ENCODE measurements at regions not wholly inside any gene's neighbourhood (a gene's known extent, or its start where the extent isn't known, plus 50 kb on each side); places are given as distances from the start of the nearest gene placed in this dataset.

DNA sequence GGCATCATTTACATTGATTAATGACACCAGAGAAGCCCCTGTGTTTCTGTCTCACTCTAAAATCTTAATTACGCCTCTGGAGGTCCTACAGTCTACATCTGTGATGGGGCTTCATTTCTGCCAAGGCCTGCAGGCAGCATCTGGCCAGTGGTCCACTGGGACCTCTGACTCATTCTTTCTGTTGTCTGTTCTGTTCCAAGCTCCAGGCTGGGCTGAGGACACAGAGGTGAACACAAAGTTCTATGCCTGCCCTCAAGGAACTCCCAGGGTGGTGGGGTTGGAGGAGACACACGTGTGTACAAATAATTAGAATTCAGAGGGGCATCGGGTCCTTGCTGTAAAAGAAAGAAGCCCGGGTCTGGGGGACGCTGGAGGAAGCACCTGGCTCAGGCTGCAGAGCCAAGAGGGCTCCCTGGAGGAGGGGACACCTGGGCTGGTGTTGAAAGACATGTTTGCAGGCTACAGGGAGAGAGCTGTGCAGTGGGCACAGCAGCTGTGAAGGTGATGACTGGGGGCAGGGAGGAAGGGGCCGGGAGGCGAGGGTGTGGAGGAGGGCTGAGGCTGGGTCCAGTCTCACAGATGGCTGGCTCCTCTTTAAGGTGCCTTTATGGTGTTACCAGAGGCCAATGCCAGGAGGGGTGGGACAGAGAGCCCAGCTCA is 103.3 kb upstream of the PRR23E start:
- no peak for DNase-seq

GRCh38 chr3:127090218-127091160 is 102.4 kb upstream of the PRR23E start:
- no peak for DNase-seq

- DNase-seq, result no peak
Measured at GRCh38 chr3:127091376-127091775, 101.6 kb upstream of the PRR23E start.

- no peak for DNase-seq
Measured at GRCh38 chr3:127092368-127092767, 100.6 kb upstream of the PRR23E start.

DNA sequence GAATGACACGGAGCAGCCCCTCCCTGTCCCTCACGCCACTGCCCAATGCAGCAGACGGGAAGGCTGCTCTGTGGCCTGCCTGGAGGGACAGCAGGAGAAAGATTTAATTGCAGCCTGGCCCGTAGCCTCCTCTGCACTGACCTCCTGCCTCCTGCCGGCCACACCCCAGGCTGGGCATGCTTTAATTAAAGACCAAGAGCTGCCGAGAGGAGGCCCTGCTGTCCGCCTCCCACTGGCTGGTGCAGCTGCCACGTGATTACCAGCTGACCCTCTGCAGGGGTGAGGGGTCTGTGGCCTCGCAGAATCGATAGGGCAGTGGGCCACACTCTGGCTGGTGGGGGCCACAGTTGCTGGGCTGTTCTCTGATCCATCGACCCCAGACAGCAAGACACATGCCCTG is 100.2 kb upstream of the PRR23E start:
- no peak for DNase-seq

DNA sequence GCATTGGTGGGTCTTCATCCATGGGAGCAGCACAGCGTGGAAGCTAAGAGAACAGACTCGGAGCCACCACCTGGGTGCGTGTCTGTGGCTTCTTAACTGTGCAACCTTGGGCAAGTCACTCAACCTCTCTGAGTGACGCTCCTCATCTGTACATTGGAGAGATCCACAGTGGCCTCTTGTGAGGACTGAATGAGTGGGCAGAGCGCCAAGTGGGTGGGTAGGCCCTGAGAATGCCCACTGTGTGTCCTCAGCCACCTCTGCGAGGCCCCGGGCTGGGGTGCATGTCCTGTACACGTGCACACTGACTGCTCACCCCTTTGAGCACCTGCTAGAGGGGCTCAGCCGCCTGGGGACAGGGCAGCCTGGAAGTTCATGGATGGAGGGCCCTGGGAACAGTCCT is 99.6 kb upstream of the PRR23E start:
- DNase-seq, result no peak

DNA sequence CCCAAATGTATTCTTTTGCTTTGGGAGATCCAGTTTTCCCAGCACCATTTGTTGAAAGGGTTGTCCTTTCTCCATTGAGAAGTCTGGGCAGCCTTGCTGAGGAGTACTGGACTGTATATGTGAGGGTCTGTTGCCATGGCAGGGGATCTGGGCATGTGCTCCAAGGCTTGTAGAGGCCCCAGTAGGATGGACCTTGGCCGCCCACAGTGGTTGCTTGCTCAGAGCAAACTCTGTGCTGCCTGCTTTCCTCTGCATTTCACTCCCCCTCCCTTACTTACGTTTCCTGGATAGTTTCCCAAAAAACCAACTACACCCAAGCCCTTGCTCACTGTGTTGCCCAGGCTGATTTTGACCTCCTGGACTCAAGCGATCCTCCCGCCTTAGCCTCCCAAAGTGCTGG is 97.2 kb upstream of the PRR23E start:
- DNase-seq, result no peak

DNA sequence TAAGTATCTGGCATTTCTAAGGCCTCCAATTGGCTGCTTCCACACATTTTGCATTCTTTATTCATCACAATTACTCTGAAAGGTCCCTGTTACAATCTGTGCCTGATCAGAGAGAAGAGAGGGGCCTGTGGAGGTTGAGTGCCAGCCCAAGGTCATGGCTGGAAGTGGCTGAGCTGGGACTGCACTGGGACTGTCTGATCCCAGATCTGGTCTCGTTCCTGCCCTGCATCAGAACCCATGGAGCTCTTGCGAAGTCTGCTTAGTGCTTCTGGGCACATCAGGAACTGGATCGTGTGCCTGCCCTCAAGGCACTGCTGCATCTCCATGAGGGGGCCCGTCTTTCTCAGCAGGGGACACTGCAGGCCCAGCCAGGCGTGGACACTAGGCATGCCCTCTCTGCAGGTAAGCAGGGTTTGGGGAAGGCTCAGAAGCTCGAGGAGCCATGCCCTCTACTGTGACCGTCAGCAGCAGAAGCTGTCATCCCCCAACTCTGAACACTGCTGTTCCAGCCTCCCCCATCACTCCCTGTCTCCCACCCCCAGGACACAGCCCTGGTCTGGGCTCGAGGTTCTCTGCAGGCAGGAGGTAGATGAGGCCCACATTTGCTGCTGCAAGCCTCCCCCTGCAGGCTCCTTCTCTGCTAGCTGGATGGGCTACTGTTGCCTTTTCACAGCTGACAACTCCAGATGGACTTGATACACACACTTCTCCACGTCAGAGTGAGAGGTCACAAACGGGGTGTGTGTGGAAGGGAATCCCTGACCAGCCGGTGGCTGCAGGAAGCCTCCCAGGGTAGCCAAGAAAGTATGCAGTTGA is 96.5 kb upstream of the PRR23E start:
- no peak for DNase-seq

GRCh38 chr3:127097072-127097405 is 95.9 kb upstream of the PRR23E start:
- DNase-seq, result no peak

- DNase-seq, result no peak
Measured at GRCh38 chr3:127097481-127097880, 95.5 kb upstream of the PRR23E start.

DNA sequence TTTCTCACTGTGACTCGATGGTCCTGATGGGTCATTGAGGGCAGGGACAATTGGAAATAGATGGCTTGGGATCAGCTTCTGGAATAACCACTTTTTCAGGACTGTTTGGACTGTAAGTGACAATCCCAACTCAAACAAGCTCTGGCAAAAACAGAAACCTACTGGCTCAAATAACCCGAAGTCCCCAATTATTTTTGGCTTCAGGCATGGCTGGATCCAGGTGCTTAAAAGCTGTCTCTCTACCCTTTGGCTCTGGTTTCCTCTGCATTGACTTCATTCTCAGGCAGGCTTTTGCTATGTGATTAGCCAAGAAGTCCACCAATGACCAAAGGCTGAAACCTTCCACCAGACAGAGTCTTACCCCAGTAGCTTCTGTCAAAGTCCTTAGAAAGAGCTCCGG is 92.9 kb upstream of the PRR23E start:
- no peak for DNase-seq

- DNase-seq, result no peak
Measured at GRCh38 chr3:127100459-127101410, 92.2 kb upstream of the PRR23E start.

DNA sequence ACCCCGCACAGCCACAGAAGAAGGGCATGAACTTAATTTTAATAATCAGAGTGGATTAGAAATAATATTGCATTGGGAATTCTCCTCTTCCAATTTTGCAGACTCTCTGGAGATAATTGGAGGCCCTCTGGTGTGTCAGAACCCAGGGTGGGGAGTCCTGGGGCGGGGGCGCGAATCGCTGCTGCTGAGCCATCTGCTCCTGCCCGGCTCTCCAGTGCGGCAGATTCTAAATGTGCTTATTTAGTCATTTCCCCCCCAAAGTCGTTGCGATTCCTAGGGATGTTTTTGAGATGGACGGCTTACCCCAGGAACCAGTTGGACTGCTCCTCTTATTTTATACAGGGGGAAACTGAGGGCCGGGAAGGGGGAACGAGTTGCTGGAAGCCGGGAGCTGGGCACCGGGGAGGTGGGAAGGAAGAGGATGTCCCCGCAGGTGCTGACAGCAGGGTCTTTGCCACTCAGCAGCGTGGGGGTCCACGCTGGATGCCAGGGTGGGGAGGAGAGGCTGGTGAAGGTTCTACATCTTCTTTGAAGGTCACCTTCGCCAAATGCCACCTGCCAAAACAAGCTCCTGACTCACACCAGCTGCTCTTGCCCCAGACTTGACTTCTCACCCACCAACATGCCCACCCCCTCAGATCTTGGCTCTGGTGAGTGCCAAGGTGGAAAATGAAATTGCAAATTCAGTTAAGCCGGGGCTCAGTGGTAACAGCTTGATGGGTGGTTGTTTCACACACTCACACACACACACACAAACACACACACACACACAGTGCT is 91.3 kb upstream of the PRR23E start:
- DNase-seq, result no peak

DNA sequence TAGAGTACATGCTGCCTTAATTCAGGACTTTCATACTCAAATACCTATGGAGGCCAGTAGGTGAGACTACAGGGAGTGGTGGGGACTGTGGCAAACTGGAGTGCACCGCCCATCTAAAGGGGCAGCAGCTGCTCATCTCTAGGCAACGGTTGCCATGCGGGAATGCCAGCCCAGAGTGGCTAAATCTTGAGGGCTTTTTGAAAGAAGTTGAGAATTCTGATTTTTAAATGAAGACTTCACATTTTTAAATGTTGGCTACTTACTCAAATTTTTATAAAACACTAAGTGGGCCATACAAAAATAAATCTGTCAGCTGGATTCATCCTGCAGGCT is 90.8 kb upstream of the PRR23E start:
- DNase-seq, result no peak

GRCh38 chr3:127102587-127102986 is 90.3 kb upstream of the PRR23E start:
- no peak for DNase-seq

- no peak for DNase-seq
Measured at GRCh38 chr3:127103080-127103479, 89.9 kb upstream of the PRR23E start.

- no peak for DNase-seq
Measured at GRCh38 chr3:127104586-127104985, 88.3 kb upstream of the PRR23E start.

DNA sequence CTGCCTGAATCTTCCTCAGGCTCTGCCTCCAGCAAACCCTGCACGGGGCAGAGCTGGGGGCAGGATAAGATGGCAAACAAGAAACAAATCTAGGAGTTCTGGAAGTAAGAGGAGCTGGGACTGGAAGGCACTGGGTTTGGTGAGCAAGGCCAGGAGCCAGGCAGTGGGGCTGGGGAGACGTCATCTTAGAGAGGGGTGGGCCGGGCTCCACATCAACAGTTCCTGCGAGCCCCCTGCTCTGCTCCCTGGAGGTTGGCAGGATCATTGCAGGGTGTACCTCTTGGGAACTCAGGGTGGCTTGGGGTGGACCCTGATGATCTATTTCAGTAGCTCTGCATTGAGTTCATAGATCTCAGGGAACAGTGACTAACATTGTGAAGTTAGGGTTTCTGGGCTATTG is 87.3 kb upstream of the PRR23E start:
- no peak for DNase-seq

- no peak for DNase-seq
Measured at GRCh38 chr3:127106053-127106452, 86.9 kb upstream of the PRR23E start.

DNA sequence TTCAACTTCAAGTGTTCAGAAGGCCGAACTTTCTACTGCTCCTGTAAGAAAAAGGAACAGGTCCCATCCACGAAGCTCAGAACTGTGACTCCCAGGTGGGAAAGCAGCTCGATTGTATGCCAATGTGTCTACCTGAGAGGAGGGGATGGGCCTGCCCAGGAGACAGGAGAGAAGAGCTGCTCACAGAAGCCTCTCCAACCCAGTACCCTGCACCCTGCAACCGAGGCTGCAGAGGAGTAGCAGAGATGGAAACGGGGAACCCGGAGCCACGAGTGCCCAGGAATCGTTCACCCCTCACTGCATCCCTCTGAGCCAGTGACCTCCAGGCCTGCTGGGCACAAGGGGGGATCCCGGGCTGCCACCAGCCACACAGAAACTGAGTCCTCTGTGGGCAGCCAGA is 86.5 kb upstream of the PRR23E start:
- no peak for DNase-seq

DNA sequence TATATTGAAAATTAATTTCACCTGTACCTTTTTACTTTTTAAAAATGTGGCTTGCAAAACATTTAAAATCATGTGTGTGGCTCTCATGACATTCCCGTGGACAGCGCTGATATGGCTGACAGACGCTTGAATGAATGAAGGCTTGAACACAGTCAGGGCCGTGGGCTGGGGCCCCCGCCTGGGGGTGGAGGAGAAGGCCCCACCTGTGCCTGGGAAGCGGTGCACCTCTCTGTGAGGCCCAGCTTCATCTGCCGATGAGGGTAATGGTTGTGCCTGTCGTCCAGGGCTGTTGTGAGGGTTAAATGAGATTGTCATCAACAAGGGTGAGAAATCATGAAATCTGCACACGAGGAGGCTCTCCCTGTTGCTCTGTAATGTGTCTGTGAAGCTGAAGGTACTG is 85.9 kb upstream of the PRR23E start:
- DNase-seq, result no peak
